ENCODE measurements at regions not wholly inside any gene's neighbourhood (a gene's known extent, or its start where the extent isn't known, plus 50 kb on each side); places are given as distances from the start of the nearest gene placed in this dataset.
A peak's percentile ranks its signal among the peaks of the same experiment; 100 is the strongest.

DNA sequence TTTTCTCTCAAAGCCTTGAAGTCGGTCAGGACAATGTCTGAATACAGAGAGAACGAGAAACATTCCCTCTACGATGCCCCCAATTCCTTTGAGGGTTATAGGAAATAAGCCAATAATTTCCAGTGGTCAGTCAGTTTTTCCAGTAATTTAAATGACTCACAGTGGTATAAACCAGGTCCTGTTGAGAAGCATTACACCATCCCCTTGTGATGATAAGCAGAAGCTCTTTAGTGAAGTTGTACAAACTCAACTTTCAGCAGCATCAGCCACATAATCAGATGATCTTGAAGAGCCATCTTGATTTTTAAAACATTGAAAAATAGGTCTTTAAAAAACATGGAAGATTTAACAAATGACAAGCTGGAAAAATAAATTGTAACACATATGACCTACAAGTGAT, 173.9 kb upstream of the ZNF462 start:
- no peak for DNase-seq

DNA sequence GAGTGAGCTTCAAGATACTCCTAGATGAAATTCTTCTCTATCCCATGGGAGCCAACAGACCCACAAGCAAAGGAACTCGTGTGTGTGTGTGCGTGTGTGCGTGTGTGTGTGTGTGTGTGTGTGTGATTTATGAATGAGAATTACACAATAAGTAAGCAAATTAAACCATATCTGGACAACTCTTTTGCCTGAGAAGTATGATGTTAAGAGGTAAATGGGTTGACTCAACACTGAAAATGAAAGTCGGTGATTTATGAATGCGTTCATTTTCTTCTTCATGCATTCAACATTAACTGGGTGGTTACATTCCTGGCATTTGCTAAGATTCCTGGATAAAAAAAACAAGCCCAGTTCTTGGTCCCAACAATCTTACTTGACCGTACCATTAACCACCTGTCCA, 171.3 kb upstream of the ZNF462 start:
- no peak for DNase-seq

DNA sequence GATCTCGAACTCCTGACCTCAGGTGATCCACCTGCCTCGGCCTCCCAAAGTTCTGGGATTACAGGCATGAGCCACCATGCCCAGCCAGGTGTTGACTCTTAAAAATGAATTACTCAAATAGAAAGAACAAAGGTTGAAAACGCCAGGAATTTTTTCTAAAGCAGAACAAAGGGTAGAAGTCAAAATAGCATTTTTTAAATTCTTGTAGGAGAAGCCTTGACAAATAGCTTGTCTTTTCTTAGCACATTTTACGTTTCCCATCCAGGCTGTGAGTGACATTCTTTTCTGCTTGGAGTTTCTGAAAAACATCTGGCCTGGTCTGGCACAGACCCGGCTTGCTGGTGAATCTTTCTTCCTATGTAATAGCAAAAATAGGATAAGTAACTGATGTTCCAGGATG, 169.4 kb upstream of the ZNF462 start:
- no peak for DNase-seq

DNA sequence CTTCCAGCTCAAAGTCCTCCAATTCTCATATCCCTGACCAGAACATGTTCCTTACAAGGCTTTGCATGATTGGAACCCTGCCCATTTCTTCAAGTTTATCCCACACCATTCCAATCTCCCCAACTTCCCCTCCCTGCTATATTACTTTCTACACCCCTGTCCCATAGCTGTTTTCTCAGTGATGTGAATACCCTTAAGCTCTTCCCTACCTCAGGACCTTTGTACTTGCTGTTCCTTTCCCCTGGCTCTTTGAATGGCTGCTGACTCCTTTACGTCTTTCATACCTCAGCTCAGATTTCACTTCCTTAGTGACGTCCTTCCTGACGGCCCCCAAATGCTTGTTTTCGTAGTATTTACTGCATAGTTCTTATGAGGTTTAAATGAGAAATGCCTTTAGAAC, 166.2 kb upstream of the ZNF462 start:
- DNase-seq: no peak

DNA sequence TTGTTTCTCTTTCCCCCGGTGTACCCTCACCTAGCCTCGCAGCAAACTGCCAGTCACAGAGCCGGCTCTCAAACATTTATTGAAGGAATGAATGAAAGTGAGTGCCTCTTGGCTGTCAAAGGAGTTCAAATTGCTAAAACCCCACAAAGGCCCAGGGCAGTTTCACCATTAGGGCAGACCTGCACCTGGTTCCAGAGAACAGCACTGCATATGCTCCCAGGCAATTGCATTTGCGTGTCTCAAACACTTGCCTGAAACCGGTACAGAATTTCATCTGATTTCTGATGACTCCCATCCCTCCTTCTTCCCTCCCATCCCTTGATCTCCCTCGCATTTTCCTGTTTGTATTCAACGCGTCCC, 165.6 kb upstream of the ZNF462 start:
- peak; percentile 59 for DNase-seq

DNA sequence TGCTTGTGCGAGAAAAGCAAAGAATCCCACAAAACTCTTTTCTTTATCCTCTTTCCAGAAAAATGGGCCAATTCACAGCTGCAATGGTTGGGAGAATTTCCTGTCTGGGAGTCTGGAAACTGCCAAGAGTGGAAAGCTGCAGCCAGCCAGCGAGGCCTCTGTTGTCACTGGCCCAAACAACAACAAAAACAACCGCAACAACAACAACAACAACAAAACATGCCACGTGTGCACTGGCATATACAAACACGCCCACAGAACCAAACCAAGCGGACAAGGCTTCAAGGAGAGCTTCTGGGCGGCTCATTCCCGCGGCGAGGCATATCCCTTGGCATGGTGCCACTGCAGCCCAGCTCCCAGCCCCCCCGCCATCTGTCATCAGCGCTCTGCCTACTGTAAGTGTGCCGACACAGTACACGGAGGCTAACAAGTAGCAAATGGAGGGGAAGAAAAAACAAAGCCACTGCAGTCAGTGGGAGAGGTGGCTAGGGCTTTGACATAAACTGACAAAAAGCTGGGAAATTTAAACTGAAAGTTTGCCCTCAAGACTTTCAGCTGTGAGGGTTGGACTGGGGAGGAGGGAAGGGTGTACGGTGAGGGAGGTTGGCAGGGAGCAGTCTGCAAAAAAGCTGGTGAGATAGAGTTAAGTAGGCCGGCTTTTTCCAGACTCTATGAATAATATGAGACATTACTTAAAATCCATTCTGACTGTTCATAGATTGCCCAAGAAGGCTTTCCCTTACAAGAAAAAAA, 165.0 kb upstream of the ZNF462 start:
- peak; percentile 74 for DNase-seq

DNA sequence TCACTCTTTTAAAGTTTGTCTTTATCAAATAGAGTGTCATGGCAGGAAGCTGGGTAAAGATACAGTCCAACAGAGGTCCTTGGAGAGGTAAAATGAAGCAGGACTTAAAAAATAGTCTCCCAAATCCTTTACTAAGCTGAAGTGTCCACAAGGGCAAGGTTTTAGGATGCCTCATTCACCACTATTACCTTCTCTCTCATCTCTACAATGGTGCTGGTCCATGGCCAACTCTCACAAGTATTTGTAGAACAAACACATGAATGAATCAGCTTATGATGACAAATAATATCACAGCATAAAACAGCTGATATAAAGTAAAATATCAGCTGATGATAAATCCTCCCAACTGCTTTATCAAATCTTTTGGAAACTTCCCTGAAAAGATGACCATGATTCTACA, 162.3 kb upstream of the ZNF462 start:
- DNase-seq: no peak

DNA sequence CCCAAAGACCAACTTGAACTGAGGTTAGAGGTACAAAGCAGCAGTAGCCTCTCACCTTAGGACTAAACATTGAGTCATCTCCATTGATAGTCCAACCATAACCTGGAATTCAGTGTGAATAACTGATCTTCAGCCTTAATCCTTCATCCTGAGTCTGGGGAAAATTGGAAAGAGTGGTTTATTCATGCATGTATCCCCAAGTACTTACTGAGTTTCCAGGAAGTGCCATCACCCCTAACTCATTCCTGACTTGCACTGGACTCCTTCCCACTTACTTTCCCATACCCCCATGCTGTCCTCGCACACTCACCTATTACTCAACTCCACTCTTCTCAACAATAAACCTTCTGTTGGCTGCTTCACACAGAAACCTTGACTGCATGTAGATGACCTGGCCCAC, 161.4 kb upstream of the ZNF462 start:
- no peak for DNase-seq

DNA sequence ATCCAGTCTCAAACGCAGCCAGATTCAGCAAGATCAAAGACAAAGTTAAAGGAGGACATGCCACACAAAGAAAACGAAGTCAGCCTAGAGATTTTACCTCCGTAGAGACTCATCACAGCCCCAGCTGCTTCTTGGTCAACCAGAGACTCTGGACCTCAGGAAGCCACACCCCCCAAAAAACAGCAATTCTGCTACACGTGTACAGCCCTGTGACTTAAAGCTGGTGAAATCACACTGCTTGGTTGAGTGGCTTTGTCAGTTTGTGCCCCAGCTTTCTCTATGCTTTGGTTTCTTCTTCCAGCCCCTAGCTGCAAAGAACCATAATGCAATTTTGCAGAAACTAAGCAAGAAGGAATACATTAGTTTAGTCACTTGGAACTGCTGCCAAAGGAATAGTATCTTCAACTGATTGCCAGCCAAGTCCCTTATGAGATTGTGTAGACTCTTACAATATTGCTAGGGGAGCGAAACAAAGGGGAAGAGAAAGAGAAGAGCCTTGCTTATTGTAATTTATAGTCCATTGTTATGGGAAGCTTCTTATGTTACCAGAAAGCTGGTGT, 158.8 kb upstream of the ZNF462 start:
- DNase-seq: no peak

DNA sequence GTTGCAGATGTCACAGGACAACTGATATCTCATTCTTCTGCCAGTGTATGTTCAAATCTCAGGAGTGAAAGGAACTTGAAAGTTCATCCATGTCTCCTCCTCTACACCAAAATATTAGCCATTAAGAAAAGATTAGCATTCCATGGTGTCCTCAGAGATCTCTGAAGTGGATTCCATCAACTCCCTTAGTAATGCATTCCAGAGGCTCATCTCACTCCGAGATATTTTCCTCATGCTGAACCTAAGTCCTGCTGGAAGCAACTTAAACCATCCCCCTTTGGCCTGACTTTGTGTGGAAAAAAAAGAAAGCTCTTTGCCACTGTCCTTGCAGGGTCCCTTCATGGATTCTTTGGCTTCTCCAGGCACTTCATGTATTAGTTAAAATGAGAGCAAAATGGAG, 155.7 kb upstream of the ZNF462 start:
- DNase-seq: no peak

DNA sequence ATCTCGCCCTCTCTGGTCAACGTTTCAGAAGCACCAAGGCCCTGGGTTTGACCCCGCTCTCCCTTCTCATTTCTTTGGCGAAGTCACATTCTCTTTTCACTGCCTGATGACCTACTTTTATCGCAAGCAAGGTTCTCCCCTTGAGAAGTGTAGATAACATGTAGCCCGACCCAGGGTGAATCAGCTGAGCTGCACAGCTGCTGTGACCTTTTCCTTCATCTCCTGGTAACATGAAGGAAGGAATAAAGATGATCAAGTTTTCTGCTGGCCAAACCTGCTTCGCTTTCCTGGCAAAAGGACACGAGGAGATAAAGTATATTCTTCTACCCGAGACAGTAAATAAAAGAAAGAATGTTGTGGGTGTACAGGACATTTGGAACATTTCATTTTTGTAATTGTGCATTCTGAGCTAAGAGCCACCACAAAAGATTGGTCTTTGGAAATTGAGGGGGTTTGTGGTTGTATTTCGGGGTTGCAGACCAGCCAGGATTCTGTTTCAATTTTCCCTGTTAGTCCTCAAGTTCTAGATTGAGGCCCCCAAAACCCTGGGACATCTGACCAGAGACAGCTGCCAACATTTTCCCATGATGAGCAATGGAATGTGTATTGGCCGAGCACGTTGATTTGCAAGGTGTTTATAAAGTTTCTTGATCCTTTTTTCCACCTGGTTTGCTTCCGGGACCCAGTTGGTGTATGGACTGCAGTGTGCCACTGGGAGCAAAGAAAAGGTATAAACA, 155.1 kb upstream of the ZNF462 start:
- no peak for DNase-seq

DNA sequence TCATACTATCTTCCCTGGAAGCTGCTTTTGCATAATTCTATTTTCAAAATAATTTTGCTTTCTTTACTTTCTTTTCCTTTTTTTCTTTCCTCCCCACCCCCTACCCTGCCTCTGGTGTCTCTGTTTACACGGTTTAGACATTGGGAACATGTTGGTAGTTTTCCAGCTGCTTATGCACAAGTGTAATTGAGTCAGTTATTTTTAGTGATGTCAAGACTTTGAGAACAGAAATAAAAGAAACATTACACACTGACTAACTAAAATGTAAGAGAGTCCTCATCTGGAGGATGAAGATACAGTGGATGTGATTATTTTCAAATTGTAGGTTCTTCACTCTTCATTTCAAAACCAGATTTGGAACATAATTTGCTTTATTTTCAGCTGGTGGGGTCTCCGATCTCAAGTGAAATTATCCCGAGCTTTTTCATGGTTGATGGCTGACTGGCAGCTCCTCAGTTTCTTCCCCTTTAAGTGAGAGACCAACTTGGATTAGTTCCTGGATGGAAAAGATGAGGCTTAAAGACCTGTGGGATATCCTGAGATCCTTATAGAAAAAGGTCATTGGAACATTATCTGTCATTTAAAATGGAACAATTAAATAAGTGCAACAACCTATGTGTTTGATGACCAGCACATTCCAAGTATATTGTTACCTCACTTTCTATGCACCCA, 154.4 kb upstream of the ZNF462 start:
- no peak for DNase-seq

DNA sequence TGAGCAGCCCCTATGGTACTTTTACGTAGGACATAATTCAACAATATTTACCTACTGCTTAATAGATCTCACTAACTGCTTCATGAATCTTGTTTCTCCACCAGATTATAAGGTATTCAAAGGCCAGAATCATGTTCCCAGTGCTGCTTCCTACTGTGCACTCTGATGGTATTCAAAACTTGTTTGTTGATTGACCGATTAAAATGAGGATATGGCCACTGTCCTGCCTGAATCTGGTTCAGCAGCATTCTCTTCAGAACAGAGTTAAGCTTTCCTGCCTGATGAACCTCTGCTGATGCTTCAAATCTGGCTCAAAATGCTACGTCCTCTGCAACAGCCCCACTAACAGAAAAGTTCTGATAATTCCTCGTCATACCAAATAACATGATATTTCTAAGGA, 150.7 kb upstream of the ZNF462 start:
- DNase-seq: no peak

DNA sequence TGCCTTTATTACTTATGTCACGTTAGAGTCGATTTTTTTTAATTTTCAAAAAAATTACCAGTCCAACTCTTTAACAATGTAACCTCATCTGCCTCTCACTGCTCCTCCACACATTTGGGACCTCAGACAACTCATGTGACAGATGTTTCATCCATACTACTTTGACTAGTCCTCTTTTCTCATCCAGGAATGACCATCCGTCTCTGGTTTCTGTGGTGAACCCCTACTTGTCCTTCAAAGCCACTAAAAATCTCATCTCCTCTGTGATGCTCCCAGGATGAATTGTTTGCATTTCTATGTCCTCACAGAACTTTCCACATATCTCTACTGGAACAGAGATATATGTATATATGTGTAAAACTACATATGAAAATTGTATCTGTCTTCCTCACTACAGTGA, 149.8 kb upstream of the ZNF462 start:
- DNase-seq: no peak

DNA sequence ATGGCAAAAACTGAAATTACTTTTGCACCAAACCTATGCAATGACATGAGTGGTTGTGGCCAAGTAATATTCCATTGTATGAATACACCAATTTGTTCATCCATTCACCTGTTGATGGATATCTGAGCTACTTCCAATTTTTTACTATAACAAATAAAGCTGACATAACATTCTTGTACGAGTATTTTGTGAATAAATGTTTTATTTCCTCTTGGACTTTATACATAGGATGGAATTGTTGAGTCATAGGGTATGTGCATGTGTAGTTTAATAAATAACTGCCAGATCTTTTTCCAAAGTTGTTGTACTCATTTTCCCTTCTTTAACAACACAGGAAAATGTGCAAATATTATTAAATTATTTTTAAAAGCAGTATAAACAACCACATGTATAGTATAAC, 146.1 kb upstream of the ZNF462 start:
- no peak for DNase-seq

DNA sequence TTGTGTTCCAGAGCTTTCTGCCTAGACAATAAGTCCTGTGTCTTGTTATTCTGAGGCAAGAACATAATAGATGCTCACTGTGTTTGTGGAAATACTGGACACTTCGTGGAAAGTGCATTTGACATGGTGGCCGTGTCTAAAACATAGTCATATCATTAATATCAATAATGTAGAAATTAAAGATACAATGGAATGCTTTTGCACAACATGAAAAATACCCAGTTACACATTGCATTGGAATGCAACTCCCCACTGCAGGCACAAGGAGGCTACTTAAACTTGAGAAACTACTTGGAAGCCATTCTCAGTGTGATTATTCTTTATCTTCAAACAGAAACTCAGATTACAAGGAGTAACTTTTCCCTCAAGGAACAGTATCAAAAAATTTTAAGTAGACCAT, 145.3 kb upstream of the ZNF462 start:
- DNase-seq: no peak

DNA sequence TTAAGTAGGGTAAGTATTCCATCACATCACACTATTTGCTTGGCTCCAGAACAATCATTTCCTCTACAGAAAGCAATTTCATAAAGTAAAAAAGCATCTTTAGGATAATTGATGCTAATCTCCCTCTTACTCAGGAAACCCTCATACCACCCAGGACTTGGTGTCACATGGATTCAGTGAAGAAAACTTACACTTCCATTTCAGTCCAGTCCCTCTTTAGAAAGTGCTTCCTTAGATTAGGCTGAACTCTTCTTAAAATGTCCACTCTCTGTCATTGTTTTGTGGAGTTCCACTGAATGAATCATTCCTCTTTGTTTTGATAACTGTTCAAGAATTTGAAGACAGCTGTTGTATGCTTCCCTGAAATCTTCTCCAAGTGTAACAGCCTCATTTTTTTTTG, 144.0 kb upstream of the ZNF462 start:
- DNase-seq: no peak

DNA sequence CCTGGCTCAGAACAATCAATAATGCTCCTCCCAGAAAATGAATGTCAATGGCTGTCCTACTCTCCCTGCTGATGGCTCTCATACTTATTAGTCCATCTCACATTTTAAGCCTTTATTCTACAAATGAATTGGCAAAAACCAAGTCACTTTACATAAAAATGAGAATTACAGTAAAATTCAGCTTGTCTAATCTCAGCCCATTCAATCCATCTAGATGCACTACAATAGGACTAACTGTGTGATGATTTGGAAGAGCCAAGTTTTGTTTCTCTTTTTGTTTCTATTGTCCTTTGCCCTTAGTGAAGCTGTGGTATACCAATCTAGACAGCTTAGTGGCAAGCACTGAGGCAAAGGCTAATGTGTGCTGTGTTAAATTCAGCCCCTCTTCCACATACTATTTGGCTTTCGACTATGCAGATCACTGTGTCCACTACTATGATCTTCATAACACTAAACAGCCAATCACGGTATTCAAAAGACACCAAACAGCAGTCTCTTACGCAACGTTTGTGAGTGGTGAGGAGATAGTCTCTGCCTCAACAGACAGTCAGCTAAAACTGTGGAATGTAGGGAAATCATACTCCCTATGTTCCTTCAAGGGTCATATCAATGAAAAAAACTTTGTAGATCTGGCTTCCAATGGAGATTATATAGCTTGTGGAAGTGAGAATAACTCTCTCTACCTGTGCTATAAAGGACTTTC, 140.8 kb upstream of the ZNF462 start:
- DNase-seq: no peak

DNA sequence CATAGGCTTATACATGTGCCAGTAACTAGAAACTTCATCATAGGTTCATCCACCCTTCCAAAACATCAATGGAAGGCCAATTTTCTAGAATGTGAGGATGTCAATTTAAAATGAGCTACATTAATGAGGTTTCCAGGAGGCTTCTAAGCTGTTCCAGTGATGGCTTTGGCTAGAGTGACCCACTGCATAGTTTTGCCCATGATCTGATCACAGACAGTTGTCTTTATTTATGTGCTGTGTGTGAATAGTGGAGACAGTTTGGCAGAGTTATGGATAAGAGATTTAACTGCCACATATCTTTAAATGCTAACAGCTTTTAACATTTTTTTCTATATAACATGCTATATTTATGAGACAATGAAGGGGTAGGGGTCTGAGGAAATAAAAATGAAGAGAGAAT, 139.0 kb upstream of the ZNF462 start:
- no peak for DNase-seq

DNA sequence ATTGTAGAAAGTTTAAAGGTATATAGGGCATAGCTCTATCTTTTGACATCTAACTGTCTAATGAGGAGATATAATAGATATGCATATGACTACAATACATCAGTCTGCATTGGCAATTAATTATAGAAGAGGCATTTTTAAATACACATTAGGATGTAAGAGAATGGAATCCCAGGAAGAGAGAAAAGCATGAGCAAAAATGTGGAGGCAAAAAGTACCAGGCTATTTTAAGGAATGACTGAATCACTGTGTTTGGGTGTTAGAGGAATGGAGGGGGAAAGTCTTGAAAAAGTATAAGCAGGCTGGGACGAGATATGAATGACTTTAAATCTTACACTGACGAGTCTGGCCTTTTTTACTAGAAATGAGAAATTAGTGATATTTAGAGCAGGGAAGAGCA, 138.4 kb upstream of the ZNF462 start:
- no peak for DNase-seq

DNA sequence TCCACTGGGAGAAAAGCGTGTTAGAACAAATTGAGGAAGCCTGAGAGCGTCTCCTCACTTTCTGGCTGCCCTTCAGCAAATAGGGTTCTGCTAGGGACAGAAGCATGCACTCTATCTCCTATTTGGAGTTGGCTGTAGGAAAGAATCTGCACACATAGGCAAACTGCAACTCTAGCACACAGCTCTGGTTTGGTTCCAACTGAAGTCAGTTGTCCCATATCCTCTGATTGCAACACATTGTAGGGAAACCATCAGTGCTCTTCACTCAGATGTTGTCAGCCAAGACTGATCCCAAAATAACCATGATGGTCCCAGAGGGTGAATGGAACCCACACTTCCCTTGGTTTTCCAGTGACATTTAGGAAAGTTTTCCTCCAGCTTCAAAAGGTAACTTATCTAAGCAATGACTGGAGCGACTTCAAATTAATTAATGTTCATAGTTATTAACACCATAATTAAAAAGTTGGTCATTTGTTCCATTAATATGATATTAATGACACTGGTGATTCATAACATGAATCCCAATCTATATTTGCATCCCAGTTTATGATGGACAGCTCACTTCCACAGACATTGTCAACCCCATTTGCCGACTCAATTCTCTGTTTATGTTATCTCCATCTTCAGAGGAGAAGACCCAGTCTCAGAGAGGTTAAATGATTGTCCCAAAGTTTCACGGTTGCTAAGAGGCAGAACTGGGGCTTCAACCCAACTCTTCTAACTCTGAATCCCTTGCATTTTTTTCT, 136.7 kb upstream of the ZNF462 start:
- DNase-seq: no peak

DNA sequence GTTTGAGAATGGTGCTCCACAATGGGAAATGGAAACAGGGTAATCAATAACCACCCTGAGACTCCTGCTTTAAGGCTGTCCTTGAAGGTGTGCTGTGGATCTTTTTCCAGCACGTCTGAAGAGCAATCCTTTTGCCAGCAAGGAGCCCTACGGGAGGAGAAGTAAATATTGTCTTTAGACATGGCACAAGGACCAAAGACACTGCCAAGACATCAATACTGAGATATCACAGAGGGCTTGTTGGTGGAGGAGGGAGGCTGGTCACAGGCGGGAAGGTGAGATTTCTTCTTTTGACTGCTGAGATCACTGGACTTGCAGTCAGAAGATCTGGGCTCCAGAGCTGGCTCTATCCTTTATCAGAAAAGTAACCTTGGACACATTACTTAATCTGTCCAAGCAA, 135.0 kb upstream of the ZNF462 start:
- DNase-seq: no peak

DNA sequence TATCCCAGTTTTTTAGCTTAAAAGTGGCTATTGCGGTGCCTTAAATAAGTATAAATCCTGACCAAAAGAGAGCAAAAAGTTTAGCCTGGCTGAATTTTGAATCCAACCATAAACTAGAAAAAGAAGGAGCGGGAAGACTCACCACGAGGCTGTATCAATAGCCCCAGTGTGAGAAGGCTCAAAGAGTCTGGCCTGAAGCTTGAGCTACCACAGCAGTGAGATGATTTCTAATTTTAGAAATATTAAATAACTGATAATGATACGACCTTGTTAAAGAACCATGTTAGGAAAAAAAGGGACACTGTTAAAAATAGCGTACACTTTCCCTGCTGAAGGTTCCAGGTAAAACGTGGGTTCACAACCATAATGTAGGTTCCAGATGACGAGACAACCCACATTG, 134.1 kb upstream of the ZNF462 start:
- no peak for DNase-seq

All from NCI-H1436 (cell line).